ENCODE measurements at regions not wholly inside any gene's neighbourhood (a gene's known extent, or its start where the extent isn't known, plus 50 kb on each side); places are given as distances from the start of the nearest gene placed in this dataset.

GRCh38 chr4:163901319-163901718 lies 406.8 kb downstream of the TMA16 start:
- no peak overlapping the region for H3K27ac ChIP-seq (ENCODE audit: low read depth in 2 of 2, low read length in 2 of 2)
- TF ChIP-seq, protein P1, sequence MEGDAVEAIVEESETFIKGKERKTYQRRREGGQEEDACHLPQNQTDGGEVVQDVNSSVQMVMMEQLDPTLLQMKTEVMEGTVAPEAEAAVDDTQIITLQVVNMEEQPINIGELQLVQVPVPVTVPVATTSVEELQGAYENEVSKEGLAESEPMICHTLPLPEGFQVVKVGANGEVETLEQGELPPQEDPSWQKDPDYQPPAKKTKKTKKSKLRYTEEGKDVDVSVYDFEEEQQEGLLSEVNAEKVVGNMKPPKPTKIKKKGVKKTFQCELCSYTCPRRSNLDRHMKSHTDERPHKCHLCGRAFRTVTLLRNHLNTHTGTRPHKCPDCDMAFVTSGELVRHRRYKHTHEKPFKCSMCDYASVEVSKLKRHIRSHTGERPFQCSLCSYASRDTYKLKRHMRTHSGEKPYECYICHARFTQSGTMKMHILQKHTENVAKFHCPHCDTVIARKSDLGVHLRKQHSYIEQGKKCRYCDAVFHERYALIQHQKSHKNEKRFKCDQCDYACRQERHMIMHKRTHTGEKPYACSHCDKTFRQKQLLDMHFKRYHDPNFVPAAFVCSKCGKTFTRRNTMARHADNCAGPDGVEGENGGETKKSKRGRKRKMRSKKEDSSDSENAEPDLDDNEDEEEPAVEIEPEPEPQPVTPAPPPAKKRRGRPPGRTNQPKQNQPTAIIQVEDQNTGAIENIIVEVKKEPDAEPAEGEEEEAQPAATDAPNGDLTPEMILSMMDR (IDR thresholded peaks at IDR 0.05; ENCODE audit: borderline replicate concordance, extremely low read depth, insufficient read depth): no peak
- H3K4me3 ChIP-seq (ENCODE audit: low read length in 3 of 3): no peak overlapping the region
- intact Hi-C loops (cut with DNase I): no loop called here
- no peaks in the 10 kb centered on the region for H3K36me3 ChIP-seq (ENCODE audit: control insufficient read depth in 2 of 3, insufficient read depth in 3 of 3, low read length in 3 of 3)
- no peak overlapping the region for H3K9ac ChIP-seq (ENCODE audit: low read length in 3 of 3)
- H3K27me3 ChIP-seq (ENCODE audit: control insufficient read depth, insufficient read depth, low read length): no peaks in the 10 kb centered on the region
- no peaks in the 10 kb centered on the region for H3K9me3 ChIP-seq (ENCODE audit: control insufficient read depth in 2 of 3, insufficient read depth in 1 of 3, low read length in 3 of 3)
- no peaks in the 10 kb centered on the region for H3K4me1 ChIP-seq (ENCODE audit: control insufficient read depth in 2 of 3, insufficient read depth in 2 of 3, low read depth in 1 of 3, low read length in 3 of 3)
- FAIRE-seq: no peak
- DNase-seq: no peak

DNA sequence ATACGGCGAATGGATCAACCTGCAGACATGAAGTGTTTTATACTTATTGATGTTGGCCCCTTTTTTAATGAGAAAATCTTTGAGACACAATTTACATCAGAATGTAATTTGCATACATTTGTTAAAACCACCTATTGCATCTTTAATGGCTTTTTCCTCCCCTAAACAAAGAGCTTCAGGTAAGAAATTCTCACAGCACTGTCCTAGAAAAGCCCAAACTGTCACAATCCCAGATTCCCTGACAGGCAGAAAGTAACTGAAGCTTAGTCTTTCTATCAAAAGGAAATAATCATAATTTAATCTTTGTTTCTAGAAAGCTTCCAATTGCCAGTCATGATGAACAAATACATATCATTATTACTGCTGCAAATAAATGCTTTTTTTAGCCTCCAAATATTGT lies 407.9 kb downstream of the TMA16 start:
- H3K9ac ChIP-seq (ENCODE audit: low read length in 3 of 3): no peak overlapping the region
- H3K4me3 ChIP-seq (ENCODE audit: low read length in 3 of 3): no peak overlapping the region
- H3K4me1 ChIP-seq (ENCODE audit: control insufficient read depth in 2 of 3, insufficient read depth in 2 of 3, low read depth in 1 of 3, low read length in 3 of 3): no peaks in the 10 kb centered on the region
- no peak for FAIRE-seq
- no peak overlapping the region for H3K27ac ChIP-seq (ENCODE audit: low read depth in 2 of 2, low read length in 2 of 2)
- DNase-seq: no peak
- intact Hi-C loops (cut with DNase I): no loop called here
- H3K27me3 ChIP-seq (ENCODE audit: control insufficient read depth, insufficient read depth, low read length): no peaks in the 10 kb centered on the region
- TF ChIP-seq, protein P1 (IDR thresholded peaks at IDR 0.05; ENCODE audit: borderline replicate concordance, extremely low read depth, insufficient read depth): no peak
- H3K36me3 ChIP-seq (ENCODE audit: control insufficient read depth in 2 of 3, insufficient read depth in 3 of 3, low read length in 3 of 3): no peaks in the 10 kb centered on the region
- H3K9me3 ChIP-seq (ENCODE audit: control insufficient read depth in 2 of 3, insufficient read depth in 1 of 3, low read length in 3 of 3): no peaks in the 10 kb centered on the region

GRCh38 chr4:163911891-163912290 lies 417.4 kb downstream of the TMA16 start:
- Histone ChIP-seq H3K4me1 (ENCODE audit: control insufficient read depth in 2 of 3, insufficient read depth in 2 of 3, low read depth in 1 of 3, low read length in 3 of 3) (no peaks in the 10 kb centered on the region), H3K27me3 (ENCODE audit: control insufficient read depth, insufficient read depth, low read length) (no peaks in the 10 kb centered on the region), H3K9ac (ENCODE audit: low read length in 3 of 3) (no peak overlapping the region), H3K4me3 (ENCODE audit: low read length in 3 of 3) (no peak overlapping the region), H3K27ac (ENCODE audit: low read depth in 2 of 2, low read length in 2 of 2) (no peak overlapping the region), H3K9me3 (ENCODE audit: control insufficient read depth in 2 of 3, insufficient read depth in 1 of 3, low read length in 3 of 3) (no peaks in the 10 kb centered on the region), H3K36me3 (ENCODE audit: control insufficient read depth in 2 of 3, insufficient read depth in 3 of 3, low read length in 3 of 3) (no peaks in the 10 kb centered on the region)
- no peak for FAIRE-seq
- TF ChIP-seq, protein P1 (IDR thresholded peaks at IDR 0.05; ENCODE audit: borderline replicate concordance, extremely low read depth, insufficient read depth): no peak
- intact Hi-C loops (cut with DNase I): no loop called here
- DNase-seq: no peak

DNA sequence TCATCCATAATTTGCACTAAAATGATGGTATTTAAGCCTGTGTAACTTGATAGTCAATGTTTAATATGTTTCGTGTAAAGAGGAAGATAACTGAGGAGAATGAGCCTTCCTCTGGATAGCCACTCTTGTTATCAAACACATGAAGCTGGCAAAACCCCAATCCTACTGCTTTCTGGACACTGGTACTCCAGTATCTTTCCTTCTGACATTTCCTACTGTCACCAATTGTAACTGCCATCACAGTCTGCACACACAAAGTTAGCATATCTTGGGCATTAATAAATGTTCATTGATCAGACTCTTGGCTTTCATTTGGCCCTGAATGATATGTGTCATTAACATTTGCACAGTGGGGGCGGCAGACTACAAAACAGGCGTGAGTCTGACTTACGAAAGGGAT lies 419.1 kb downstream of the TMA16 start:
- FAIRE-seq (no peak), DNase-seq (no peak)
- no peak overlapping the region for H3K27ac ChIP-seq (ENCODE audit: low read depth in 2 of 2, low read length in 2 of 2)
- H3K9me3 ChIP-seq (ENCODE audit: control insufficient read depth in 2 of 3, insufficient read depth in 1 of 3, low read length in 3 of 3): no peaks in the 10 kb centered on the region
- no peak overlapping the region for H3K4me3 ChIP-seq (ENCODE audit: low read length in 3 of 3)
- intact Hi-C loops (cut with DNase I): no loop called here
- TF ChIP-seq, protein P1 (IDR thresholded peaks at IDR 0.05; ENCODE audit: borderline replicate concordance, extremely low read depth, insufficient read depth): no peak
- H3K4me1 ChIP-seq (ENCODE audit: control insufficient read depth in 2 of 3, insufficient read depth in 2 of 3, low read depth in 1 of 3, low read length in 3 of 3): no peaks in the 10 kb centered on the region
- no peaks in the 10 kb centered on the region for H3K36me3 ChIP-seq (ENCODE audit: control insufficient read depth in 2 of 3, insufficient read depth in 3 of 3, low read length in 3 of 3)
- no peaks in the 10 kb centered on the region for H3K27me3 ChIP-seq (ENCODE audit: control insufficient read depth, insufficient read depth, low read length)
- no peak overlapping the region for H3K9ac ChIP-seq (ENCODE audit: low read length in 3 of 3)
